Keratinocyte (primary cell): ENCODE measurements at regions not wholly inside any gene's neighbourhood (a gene's known extent, or its start where the extent isn't known, plus 50 kb on each side); places are given as distances from the start of the nearest gene placed in this dataset.
"Not testable (repeated sequence)": the region's sequence is repeated elsewhere in the genome, so short reads cannot be mapped to it uniquely, and the experiment has no call there.

Experiments used
- DNase-seq: peaks from one replicate; pipeline ENCODE4 v3.0.0-alpha.2; 2011; ENCODE audit warnings: low read depth, missing footprints, low spot score
- FAIRE-seq: peaks from 2 replicates; lab custom pipeline; 2011; peaks lifted over from hg19 to GRCh38; lab: Jason Lieb, UNC
- H2AFZ ChIP-seq: 2 replicates; pipeline ENCODE4 v1.6.0; 2012; ENCODE audit warnings: low read length, control low read depth, inconsistent platforms; ENCODE audit not compliant: control insufficient read depth
- H3K27ac ChIP-seq: 2 replicates; pipeline ENCODE4 v1.5.1; 2011; ENCODE audit warnings: low read length; ENCODE audit not compliant: control insufficient read depth, insufficient read depth
- H3K27me3 ChIP-seq: 3 replicates; pipeline ENCODE4 v1.6.0; 2011; ENCODE audit warnings: low read length; ENCODE audit not compliant: control insufficient read depth, insufficient read depth; ENCODE audit errors: extremely low read depth
- H3K36me3 ChIP-seq, 2 experiments: 2 replicates in 1 of 2; 3 replicates in 1 of 2; pipeline ENCODE4 v1.5.1; 2011; ENCODE audit warnings: low read length in 2 of 2, mild to moderate bottlenecking in 1 of 2; ENCODE audit not compliant: control insufficient read depth in 2 of 2, insufficient read depth in 2 of 2; ENCODE audit errors: extremely low read depth in 1 of 2
- H3K4me1 ChIP-seq: 3 replicates; pipeline ENCODE4 v1.5.1; 2011; ENCODE audit warnings: low read length; ENCODE audit not compliant: control insufficient read depth, insufficient read depth; ENCODE audit errors: extremely low read depth
- H3K4me2 ChIP-seq: 3 replicates; pipeline ENCODE4 v1.6.0; 2011; ENCODE audit warnings: low read depth, low read length; ENCODE audit not compliant: control insufficient read depth, insufficient read depth; ENCODE audit errors: extremely low read depth
- H3K4me3 ChIP-seq, 3 experiments: fragments of 200-600 bp in 1 of 3; sonication (generic) in 1 of 3; 2 replicates in 2 of 3; 3 replicates in 1 of 3; pipeline ENCODE4 v1.5.1; 2011 to 2016; ENCODE audit warnings: low read length in 3 of 3, mild to moderate bottlenecking in 3 of 3, control low read depth in 2 of 3, inconsistent platforms in 1 of 3, low read depth in 1 of 3, mixed read lengths in 1 of 3, mixed run types in 1 of 3, moderate library complexity in 1 of 3; ENCODE audit not compliant: control insufficient read depth in 2 of 3, insufficient read depth in 2 of 3; ENCODE audit errors: extremely low read depth in 1 of 3
- H3K79me2 ChIP-seq: 2 replicates; pipeline ENCODE4 v1.6.0; 2012; ENCODE audit warnings: low read length; ENCODE audit not compliant: control insufficient read depth, insufficient read depth
- H3K9ac ChIP-seq: 3 replicates; pipeline ENCODE4 v1.6.0; 2011; ENCODE audit warnings: low read length; ENCODE audit not compliant: control insufficient read depth, insufficient read depth; ENCODE audit errors: extremely low read depth
- H3K9me1 ChIP-seq: 3 replicates; pipeline ENCODE4 v1.6.0; 2011; ENCODE audit warnings: low read length; ENCODE audit not compliant: control insufficient read depth, insufficient read depth; ENCODE audit errors: extremely low read depth
- H3K9me3 ChIP-seq: 2 replicates; pipeline ENCODE4 v1.5.1; 2012; ENCODE audit warnings: low read depth, low read length; ENCODE audit not compliant: control insufficient read depth
- H4K20me1 ChIP-seq: 3 replicates; pipeline ENCODE4 v1.6.0; 2011; ENCODE audit warnings: low read length; ENCODE audit not compliant: control insufficient read depth, insufficient read depth; ENCODE audit errors: extremely low read depth
- dilution Hi-C: fragments of 300-500 bp; cut with MboI; formaldehyde crosslinking; loops from one replicate; pipeline ENCODE4 v1.7.0; 2020; ENCODE audit warnings: low sequenced_read_pairs; ENCODE audit not compliant: extremely low pct_ligation_motif_present

DNA sequence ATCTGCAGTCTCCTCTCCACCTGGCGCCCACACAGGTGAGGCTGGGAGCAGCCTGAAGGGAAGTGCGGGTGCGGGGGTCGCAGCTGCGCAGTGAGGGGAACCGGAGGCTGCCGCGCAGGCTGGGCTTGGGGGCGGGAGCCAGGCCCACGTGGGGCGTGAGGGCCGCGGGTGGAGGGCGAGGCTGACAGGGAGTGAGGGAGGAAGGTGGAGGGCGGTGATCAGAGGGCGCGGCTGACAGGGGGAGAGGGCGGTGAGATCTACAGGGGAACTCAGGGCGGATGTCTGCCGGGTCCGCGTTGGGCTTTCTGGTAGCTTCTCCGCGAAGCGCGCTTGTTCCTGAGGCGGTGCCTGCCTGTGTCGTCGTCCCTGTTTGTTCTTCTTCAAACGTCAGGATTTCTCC, 414.4 kb upstream of the NDN start:
- H2AFZ ChIP-seq, H3K36me3 ChIP-seq, DNase-seq, H3K79me2 ChIP-seq, FAIRE-seq, H3K4me1 ChIP-seq, H3K9ac ChIP-seq, H3K27ac ChIP-seq, H3K4me2 ChIP-seq, H3K27me3 ChIP-seq, H3K4me3 ChIP-seq, H4K20me1 ChIP-seq, dilution Hi-C loops, H3K9me1 ChIP-seq, H3K9me3 ChIP-seq: not testable (repeated sequence)

DNA sequence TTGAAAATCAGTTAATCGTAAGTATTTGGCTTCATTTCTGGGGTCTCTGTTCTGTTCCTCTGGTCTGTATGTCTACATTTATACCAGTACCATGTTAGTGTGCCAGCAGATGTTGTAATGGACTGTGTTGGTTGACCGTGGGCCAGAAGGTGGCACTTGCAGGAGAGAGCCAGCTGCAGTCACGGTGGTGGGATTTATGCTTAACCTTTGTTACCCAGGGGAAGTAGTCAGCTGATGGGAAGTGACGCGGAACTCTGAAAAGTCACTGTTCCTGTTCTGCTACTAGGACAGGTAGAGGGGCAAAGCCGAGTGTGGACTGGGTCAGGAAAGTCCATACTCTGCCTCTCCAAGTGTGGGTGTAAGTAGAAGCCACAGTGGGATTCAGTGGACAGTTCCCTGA, 420.4 kb upstream of the NDN start:
- H4K20me1 ChIP-seq, H3K9me1 ChIP-seq, H3K36me3 ChIP-seq, H3K4me1 ChIP-seq, FAIRE-seq, H3K9ac ChIP-seq, H3K4me3 ChIP-seq, H3K79me2 ChIP-seq, H3K4me2 ChIP-seq, H3K27ac ChIP-seq, dilution Hi-C loops, DNase-seq, H3K9me3 ChIP-seq, H3K27me3 ChIP-seq, H2AFZ ChIP-seq: not testable (repeated sequence)

DNA sequence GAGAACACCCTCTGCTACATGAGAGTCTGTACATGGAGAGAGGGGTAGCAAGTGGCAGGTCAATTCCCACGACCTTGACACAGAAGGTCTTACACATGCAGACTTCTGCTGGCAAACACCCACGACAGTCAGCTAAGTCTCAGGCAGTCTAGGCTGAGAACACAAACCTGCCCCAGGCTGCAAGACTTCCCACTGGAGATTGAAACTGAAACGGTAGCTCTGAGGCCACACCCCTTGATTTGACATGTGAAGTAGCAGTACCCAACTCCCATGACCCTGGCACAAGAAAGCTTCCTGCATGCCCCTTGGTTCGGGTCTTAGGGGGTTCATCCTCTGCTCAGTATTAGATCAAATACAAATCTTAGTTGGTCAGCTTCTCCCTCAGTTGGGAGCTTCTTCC, 420.8 kb upstream of the NDN start:
- FAIRE-seq, H3K36me3 ChIP-seq, H3K9me3 ChIP-seq, H3K4me1 ChIP-seq, DNase-seq, H3K9me1 ChIP-seq, H2AFZ ChIP-seq, H3K4me2 ChIP-seq, H3K27me3 ChIP-seq, H3K79me2 ChIP-seq, H4K20me1 ChIP-seq, dilution Hi-C loops, H3K9ac ChIP-seq, H3K27ac ChIP-seq, H3K4me3 ChIP-seq: not testable (repeated sequence)

DNA sequence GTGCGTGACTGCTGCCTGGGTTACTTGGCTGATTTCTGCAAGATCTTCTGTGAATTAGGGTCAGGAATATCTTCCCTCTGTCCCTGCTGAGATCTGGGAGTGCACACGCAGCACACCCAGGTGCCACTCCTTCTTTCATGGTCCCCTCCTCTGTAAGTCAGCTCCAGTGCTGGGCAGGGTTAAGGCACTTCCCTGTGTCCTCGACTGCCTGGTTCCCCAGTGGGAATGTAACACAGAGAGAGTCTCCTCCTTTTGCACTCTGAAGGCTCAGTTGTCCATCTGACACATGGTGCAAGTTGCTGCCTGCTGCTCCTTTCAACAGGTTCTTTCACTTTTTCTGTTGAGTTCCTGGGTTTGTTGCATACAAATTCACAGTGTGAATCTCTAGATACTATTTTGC, 421.2 kb upstream of the NDN start:
- H3K4me3 ChIP-seq, H2AFZ ChIP-seq, dilution Hi-C loops, H3K9me1 ChIP-seq, H3K36me3 ChIP-seq, H3K79me2 ChIP-seq, H3K27ac ChIP-seq, DNase-seq, H3K9me3 ChIP-seq, H3K4me1 ChIP-seq, H3K27me3 ChIP-seq, H4K20me1 ChIP-seq, H3K9ac ChIP-seq, H3K4me2 ChIP-seq, FAIRE-seq: not testable (repeated sequence)

DNA sequence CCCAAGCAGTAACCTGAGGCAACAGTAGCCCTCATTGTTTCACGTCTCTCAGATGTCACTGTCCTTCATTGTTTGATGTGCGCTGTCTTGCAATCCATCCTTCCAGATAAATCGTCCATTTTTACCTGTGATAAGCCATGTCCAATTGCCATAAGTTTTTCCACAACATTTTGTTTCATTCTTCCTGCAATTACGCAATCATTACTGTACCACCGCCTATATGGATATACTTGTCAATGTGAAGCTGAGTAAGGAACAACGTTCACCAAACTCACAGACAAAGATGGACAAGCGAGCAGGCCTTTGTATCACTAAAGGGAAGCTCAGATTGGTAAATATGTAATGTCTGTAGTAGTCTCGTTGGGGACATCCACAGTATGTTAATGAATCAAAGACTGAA, 452.5 kb upstream of the NDN start:
- FAIRE-seq, H3K79me2 ChIP-seq: not testable (repeated sequence)

More for the DNA sequence above, 452.5 kb upstream of the NDN start:
- H3K9ac ChIP-seq, H3K36me3 ChIP-seq, H2AFZ ChIP-seq, H3K4me1 ChIP-seq, H3K27me3 ChIP-seq, dilution Hi-C loops, H4K20me1 ChIP-seq, H3K4me2 ChIP-seq, DNase-seq, H3K9me3 ChIP-seq, H3K4me3 ChIP-seq, H3K9me1 ChIP-seq, H3K27ac ChIP-seq: not testable (repeated sequence)
